Liver (tissue), 8 donors: ENCODE measurements at regions not wholly inside any gene's neighbourhood (a gene's known extent, or its start where the extent isn't known, plus 50 kb on each side); places are given as distances from the start of the nearest gene placed in this dataset.

Experiments
- DNase-seq: peaks from one replicate; pipeline ENCODE4 v3.0.0-alpha.2; 2017; ENCODE audit warnings: low spot score
- H3K27ac ChIP-seq, 2 donors: one replicate each; pipeline ENCODE4 v1.7.0; 2013; ENCODE audit warnings: inconsistent platforms in 2 of 2, low read length in 2 of 2, control low read depth in 1 of 2, low read depth in 1 of 2, mild to moderate bottlenecking in 1 of 2
- H3K27me3 ChIP-seq, 4 donors: one replicate each; pipeline versions ENCODE4 v1.6.1 to v1.7.0; 2013; ENCODE audit warnings: low read length in 3 of 4, inconsistent platforms in 1 of 4, mild to moderate bottlenecking in 1 of 4, moderate library complexity in 1 of 4; ENCODE audit not compliant: control insufficient read depth in 4 of 4, insufficient read depth in 4 of 4
- H3K36me3 ChIP-seq, 4 donors: one replicate each; pipeline versions ENCODE4 v1.6.1 to v1.7.0; 2013; ENCODE audit warnings: low read length in 3 of 4, mild to moderate bottlenecking in 3 of 4, low read depth in 1 of 4, moderate library complexity in 1 of 4; ENCODE audit not compliant: control insufficient read depth in 4 of 4, insufficient read depth in 3 of 4
- H3K4me1 ChIP-seq, 4 donors: one replicate each; pipeline versions ENCODE4 v1.6.1 to v1.7.0; 2013; ENCODE audit warnings: low read length in 3 of 4, mild to moderate bottlenecking in 3 of 4, moderate library complexity in 1 of 4; ENCODE audit not compliant: control insufficient read depth in 4 of 4, insufficient read depth in 4 of 4
- H3K4me3 ChIP-seq, 3 donors: one replicate each; pipeline versions ENCODE4 v1.6.1 to v1.7.0; 2013; ENCODE audit warnings: low read length in 3 of 3, control low read depth in 1 of 3, low read depth in 1 of 3, mild to moderate bottlenecking in 1 of 3
- H3K9ac ChIP-seq, 2 donors: one replicate each; pipeline ENCODE4 v1.7.0; 2013; ENCODE audit warnings: low read length in 2 of 2, mild to moderate bottlenecking in 2 of 2, moderate library complexity in 2 of 2, control low read depth in 1 of 2, low read depth in 1 of 2
- H3K9me3 ChIP-seq, 4 donors: one replicate each; pipeline versions ENCODE4 v1.6.1 to v1.7.0; 2013; ENCODE audit warnings: low read length in 3 of 4; ENCODE audit not compliant: control insufficient read depth in 4 of 4
- FOXA1 ChIP-seq: IDR thresholded peaks from 2 replicates; pipeline ENCODE4 v1.6.1; 2016; ENCODE audit warnings: antibody characterized with exemption
- HNF4A ChIP-seq, 2 donors: conservative IDR thresholded peaks; 2 replicates each; pipeline ENCODE4 v1.6.1; 2016; ENCODE audit warnings: antibody characterized with exemption in 2 of 2, mild to moderate bottlenecking in 2 of 2
- JUND ChIP-seq, 2 donors: IDR thresholded peaks; 2 replicates each; pipeline ENCODE4 v1.6.1; 2016; ENCODE audit warnings: antibody characterized with exemption in 2 of 2
- MAX ChIP-seq: IDR thresholded peaks from 2 replicates; pipeline ENCODE4 v1.6.1; 2016; ENCODE audit warnings: antibody characterized with exemption
- NR2F2 ChIP-seq: IDR thresholded peaks from 2 replicates; pipeline ENCODE4 v1.6.1; 2016; ENCODE audit warnings: antibody characterized with exemption
- RXRA ChIP-seq, 2 donors: IDR thresholded peaks; 2 replicates each; pipeline ENCODE4 v1.6.1; 2017 to 2018; ENCODE audit warnings: antibody characterized with exemption in 2 of 2, mild to moderate bottlenecking in 1 of 2
- SP1 ChIP-seq: IDR thresholded peaks from 2 replicates; pipeline ENCODE4 v1.6.1; 2018; ENCODE audit warnings: antibody characterized with exemption, mild to moderate bottlenecking
- TAF1 ChIP-seq: conservative IDR thresholded peaks from 2 replicates; pipeline ENCODE4 v1.6.1; 2016; ENCODE audit warnings: antibody characterized with exemption, mild to moderate bottlenecking
- ZBTB33 ChIP-seq: IDR thresholded peaks from 2 replicates; pipeline ENCODE4 v1.6.1; 2016; ENCODE audit warnings: antibody characterized with exemption
- WGBS: extraction: QIAGEN DNeasy Blood & Tissue Kit; methylation state at CpG from one replicate; pipeline ENCODE4 v1.1.7; 2013; 5-methylcytosine and 5-hydroxymethylcytosine counted together
- TF ChIP-seq, protein P1 (sequence below): IDR thresholded peaks from 2 replicates; pipeline ENCODE4 v1.6.1; 2016; ENCODE audit warnings: antibody characterized with exemption, mild to moderate bottlenecking
- TF ChIP-seq, protein P2 (sequence below): fragments of 150-350 bp; IDR thresholded peaks from 2 replicates; pipeline ENCODE4 v1.5.1; 2017; ENCODE audit warnings: improper control_type of control experiment, low read depth, low read length; ENCODE audit not compliant: missing input control
- donor health status: healthy.
- donor health status: healthy.
- donor health status: healthy.
- donor health status: healthy.
- donor health status: healthy.

- TF ChIP-seq ZBTB33 (no peak), TAF1 (no peak), RXRA (IDR thresholded peaks at IDR 0.05) (no peak)
- H3K27me3 ChIP-seq, result peaks cover 0 to 6% (median 2%) of the 10 kb centered on the region in 4 donors
- H3K4me1 ChIP-seq, result no peaks in the 10 kb centered on the region
- no peak overlapping the region for H3K27ac ChIP-seq
- H3K9me3 ChIP-seq, result no peaks in the 10 kb centered on the region
- 60% methylated on average over 4 of the region's 4 CpGs for whole genome bisulfite sequencing
- H3K9ac ChIP-seq, result no peak overlapping the region
- H3K36me3 ChIP-seq, result no peaks in the 10 kb centered on the region
- no peak overlapping the region for H3K4me3 ChIP-seq
- DNase-seq, result no peak
Measured at GRCh38 chr7:26074919-26075318, 77.1 kb upstream of the NFE2L3 start.

DNA sequence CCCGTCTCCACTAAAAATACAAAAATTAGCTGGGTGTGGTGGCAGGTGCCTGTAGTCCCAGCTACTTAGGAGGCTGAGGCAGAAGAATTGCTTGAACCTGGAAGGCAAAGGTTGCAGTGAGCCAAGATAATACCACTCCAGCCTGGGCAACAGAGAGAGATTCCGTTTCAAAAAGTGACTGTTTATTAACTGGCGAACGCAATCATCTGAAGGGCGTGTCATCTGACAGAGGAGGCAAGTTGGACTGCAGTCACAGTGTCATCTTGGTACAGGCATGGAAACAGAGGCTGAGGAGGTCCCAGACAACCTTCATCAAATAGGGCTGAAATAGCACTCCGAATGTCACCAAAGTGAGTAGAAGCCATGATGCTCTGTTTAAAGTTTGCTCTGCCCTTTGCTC lies 75.3 kb upstream of the NFE2L3 start:
- WGBS, result 82% methylated on average over 6 of the region's 6 CpGs
- no peaks in the 10 kb centered on the region for H3K9me3 ChIP-seq
- no peak overlapping the region for H3K9ac ChIP-seq
- H3K27me3 ChIP-seq, result peaks cover 0 to 6% (median 2%) of the 10 kb centered on the region in 4 donors
- no peak overlapping the region for H3K27ac ChIP-seq
- no peak overlapping the region for H3K4me3 ChIP-seq
- H3K4me1 ChIP-seq, result no peaks in the 10 kb centered on the region
- H3K36me3 ChIP-seq, result no peaks in the 10 kb centered on the region
- TF ChIP-seq, protein P1, sequence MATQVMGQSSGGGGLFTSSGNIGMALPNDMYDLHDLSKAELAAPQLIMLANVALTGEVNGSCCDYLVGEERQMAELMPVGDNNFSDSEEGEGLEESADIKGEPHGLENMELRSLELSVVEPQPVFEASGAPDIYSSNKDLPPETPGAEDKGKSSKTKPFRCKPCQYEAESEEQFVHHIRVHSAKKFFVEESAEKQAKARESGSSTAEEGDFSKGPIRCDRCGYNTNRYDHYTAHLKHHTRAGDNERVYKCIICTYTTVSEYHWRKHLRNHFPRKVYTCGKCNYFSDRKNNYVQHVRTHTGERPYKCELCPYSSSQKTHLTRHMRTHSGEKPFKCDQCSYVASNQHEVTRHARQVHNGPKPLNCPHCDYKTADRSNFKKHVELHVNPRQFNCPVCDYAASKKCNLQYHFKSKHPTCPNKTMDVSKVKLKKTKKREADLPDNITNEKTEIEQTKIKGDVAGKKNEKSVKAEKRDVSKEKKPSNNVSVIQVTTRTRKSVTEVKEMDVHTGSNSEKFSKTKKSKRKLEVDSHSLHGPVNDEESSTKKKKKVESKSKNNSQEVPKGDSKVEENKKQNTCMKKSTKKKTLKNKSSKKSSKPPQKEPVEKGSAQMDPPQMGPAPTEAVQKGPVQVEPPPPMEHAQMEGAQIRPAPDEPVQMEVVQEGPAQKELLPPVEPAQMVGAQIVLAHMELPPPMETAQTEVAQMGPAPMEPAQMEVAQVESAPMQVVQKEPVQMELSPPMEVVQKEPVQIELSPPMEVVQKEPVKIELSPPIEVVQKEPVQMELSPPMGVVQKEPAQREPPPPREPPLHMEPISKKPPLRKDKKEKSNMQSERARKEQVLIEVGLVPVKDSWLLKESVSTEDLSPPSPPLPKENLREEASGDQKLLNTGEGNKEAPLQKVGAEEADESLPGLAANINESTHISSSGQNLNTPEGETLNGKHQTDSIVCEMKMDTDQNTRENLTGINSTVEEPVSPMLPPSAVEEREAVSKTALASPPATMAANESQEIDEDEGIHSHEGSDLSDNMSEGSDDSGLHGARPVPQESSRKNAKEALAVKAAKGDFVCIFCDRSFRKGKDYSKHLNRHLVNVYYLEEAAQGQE, result no peak
- TF ChIP-seq TAF1 (no peak), NR2F2 (no peak), HNF4A (conservative IDR thresholded peaks at IDR 0.05) (no peak), SP1 (no peak), MAX (no peak), JUND (IDR thresholded peaks at IDR 0.05) (no peak), ZBTB33 (no peak), FOXA1 (no peak), RXRA (IDR thresholded peaks at IDR 0.05) (no peak)
- TF ChIP-seq, protein P2, sequence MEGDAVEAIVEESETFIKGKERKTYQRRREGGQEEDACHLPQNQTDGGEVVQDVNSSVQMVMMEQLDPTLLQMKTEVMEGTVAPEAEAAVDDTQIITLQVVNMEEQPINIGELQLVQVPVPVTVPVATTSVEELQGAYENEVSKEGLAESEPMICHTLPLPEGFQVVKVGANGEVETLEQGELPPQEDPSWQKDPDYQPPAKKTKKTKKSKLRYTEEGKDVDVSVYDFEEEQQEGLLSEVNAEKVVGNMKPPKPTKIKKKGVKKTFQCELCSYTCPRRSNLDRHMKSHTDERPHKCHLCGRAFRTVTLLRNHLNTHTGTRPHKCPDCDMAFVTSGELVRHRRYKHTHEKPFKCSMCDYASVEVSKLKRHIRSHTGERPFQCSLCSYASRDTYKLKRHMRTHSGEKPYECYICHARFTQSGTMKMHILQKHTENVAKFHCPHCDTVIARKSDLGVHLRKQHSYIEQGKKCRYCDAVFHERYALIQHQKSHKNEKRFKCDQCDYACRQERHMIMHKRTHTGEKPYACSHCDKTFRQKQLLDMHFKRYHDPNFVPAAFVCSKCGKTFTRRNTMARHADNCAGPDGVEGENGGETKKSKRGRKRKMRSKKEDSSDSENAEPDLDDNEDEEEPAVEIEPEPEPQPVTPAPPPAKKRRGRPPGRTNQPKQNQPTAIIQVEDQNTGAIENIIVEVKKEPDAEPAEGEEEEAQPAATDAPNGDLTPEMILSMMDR, result no peak
- DNase-seq, result no peak
